Left lung (tissue), 4 donors: ENCODE measurements at regions not wholly inside any gene's neighbourhood (a gene's known extent, or its start where the extent isn't known, plus 50 kb on each side); places are given as distances from the start of the nearest gene placed in this dataset.

Source experiments
- ATAC-seq: fragments of 200-7000 bp; cut with Tn5 transposase; one replicate; pipeline ENCODE4 v1.9.1; 2020; ENCODE audit warnings: moderate library complexity
- DNase-seq, 4 donors: peaks; one replicate each; pipeline ENCODE4 v3.0.0-alpha.2; 2013 to 2020
- H3K27ac ChIP-seq, 2 donors: fragments of 200-600 bp; sonication (generic) in 1 of 2; one replicate each; pipeline versions ENCODE4 v1.5.0 to v1.8.0; 2020 to 2021
- H3K27me3 ChIP-seq, 2 donors: fragments of 200-600 bp; sonication (generic) in 1 of 2; one replicate each; pipeline versions ENCODE4 v1.5.0 to v1.8.0; 2020 to 2021
- H3K36me3 ChIP-seq, 2 donors: fragments of 200-600 bp; sonication (generic) in 1 of 2; one replicate each; pipeline versions ENCODE4 v1.5.0 to v1.8.0; 2020 to 2021
- H3K4me1 ChIP-seq, 2 donors: fragments of 200-600 bp; one replicate each; pipeline ENCODE4 v1.8.0; 2021
- H3K4me3 ChIP-seq, 2 donors: fragments of 200-600 bp; sonication (generic) in 1 of 2; one replicate each; pipeline versions ENCODE4 v1.5.0 to v1.8.0; 2020 to 2021; ENCODE audit warnings: mild to moderate bottlenecking in 1 of 2
- H3K9me3 ChIP-seq, 2 donors: fragments of 200-600 bp; sonication (generic) in 1 of 2; one replicate each; pipeline versions ENCODE4 v1.5.0 to v1.8.0; 2020 to 2021
- intact Hi-C, 2 donors: fragments of 100-400 bp; cut with DNase I; formaldehyde crosslinking; loops; one replicate each; pipeline versions ENCODE4 v1.11.2 to v1.14.2; 2022
- TF ChIP-seq, protein P1 (sequence below), 2 donors: fragments of 200-600 bp; sonication (generic) in 1 of 2; IDR thresholded peaks; one replicate each; pipeline versions ENCODE4 v1.5.0 to v1.8.0; 2021; ENCODE audit warnings: antibody characterized with exemption in 2 of 2
- donor health status: DM: no; HTN: yes; CAD: no.
- donor health status: DM: no; HTN: no; CAD: no.

DNA sequence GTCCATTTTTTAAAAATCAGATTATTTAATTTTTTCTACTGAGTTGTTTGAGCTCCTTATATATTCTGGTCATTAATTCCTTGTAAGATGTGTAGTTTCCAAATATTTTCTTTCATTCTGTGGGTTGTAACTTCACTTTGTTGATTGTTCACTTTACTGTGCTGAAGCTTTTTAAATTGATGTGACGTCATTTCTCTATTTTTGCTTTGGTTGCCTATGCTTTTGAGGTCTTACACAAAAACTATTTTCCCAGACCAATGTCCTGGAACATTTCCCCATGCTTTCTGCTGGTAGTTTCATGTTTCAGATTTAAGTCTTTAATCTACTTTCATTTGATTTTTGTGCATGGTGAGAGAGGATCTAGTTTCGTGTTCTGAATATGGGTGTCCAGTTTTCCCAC is 753.6 kb downstream of the TRIML1 start:
- Histone ChIP-seq H3K27ac (no peak overlapping the region), H3K4me3 (no peak overlapping the region), H3K4me1 (no peaks in the 10 kb centered on the region), H3K27me3 (no peaks in the 10 kb centered on the region), H3K36me3 (no peaks in the 10 kb centered on the region), H3K9me3 (peaks cover 0 to 10% of the 10 kb centered on the region in 2 donors)
- intact Hi-C loops, result no loop called here
- DNase-seq (no peak), ATAC-seq (no peak)
- TF ChIP-seq, protein P1, sequence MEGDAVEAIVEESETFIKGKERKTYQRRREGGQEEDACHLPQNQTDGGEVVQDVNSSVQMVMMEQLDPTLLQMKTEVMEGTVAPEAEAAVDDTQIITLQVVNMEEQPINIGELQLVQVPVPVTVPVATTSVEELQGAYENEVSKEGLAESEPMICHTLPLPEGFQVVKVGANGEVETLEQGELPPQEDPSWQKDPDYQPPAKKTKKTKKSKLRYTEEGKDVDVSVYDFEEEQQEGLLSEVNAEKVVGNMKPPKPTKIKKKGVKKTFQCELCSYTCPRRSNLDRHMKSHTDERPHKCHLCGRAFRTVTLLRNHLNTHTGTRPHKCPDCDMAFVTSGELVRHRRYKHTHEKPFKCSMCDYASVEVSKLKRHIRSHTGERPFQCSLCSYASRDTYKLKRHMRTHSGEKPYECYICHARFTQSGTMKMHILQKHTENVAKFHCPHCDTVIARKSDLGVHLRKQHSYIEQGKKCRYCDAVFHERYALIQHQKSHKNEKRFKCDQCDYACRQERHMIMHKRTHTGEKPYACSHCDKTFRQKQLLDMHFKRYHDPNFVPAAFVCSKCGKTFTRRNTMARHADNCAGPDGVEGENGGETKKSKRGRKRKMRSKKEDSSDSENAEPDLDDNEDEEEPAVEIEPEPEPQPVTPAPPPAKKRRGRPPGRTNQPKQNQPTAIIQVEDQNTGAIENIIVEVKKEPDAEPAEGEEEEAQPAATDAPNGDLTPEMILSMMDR (IDR thresholded peaks at IDR 0.05), result no peak

DNA sequence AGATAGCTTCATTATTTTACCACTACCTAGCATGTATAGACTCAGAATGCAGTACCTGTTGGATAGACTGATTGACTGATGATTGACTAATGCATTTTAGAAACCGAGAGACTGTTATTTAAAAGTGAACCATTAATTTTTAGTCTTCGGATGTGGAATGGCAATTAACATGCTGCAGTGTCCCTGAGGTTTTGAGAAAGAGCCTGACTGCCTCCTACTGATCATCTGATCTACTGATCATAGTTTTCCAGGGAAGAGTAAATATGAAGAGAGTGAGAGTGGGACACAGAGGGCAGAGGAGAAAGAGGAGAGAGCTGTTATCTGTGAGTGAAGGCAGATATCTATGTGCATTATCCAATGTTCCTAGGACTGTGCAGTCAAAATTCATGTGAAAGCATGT is 764.7 kb downstream of the TRIML1 start:
- ATAC-seq (no peak), DNase-seq (no peak)
- no peaks in the 10 kb centered on the region for H3K36me3 ChIP-seq
- no peaks in the 10 kb centered on the region for H3K27me3 ChIP-seq
- H3K4me3 ChIP-seq, result no peak overlapping the region
- no peak overlapping the region for H3K27ac ChIP-seq
- H3K4me1 ChIP-seq, result no peaks in the 10 kb centered on the region
- TF ChIP-seq, protein P1 (IDR thresholded peaks at IDR 0.05), result no peak
- intact Hi-C loops, result no loop called here
- no peaks in the 10 kb centered on the region for H3K9me3 ChIP-seq

DNA sequence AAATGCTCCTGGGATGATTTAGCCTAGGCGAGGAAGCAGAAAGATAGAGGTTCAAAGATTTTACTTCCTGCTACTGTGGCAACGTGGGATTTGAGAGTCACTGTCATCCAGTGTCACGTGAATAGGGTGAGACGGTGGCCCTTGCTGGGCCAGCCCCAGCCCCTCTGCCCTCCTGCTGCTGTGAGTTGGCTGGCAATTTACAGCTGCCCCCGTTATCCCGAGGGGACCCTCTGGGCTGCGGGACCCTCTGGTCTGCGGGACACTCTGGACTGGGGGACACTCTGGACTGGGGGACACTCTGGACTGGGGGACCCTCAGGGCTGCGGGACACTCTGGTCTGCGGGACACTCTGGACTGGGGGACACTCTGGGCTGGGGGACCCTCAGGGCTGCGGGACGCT is 765.4 kb downstream of the TRIML1 start:
- Histone ChIP-seq H3K36me3 (no peaks in the 10 kb centered on the region), H3K9me3 (no peaks in the 10 kb centered on the region), H3K4me3 (no peak overlapping the region), H3K4me1 (no peaks in the 10 kb centered on the region), H3K27me3 (no peaks in the 10 kb centered on the region), H3K27ac (no peak overlapping the region)
- TF ChIP-seq, protein P1 (IDR thresholded peaks at IDR 0.05), result no peak
- ATAC-seq, result no peak
- intact Hi-C loops, result no loop called here
- peak in 1 of 4 donors; percentile 55 for DNase-seq

DNA sequence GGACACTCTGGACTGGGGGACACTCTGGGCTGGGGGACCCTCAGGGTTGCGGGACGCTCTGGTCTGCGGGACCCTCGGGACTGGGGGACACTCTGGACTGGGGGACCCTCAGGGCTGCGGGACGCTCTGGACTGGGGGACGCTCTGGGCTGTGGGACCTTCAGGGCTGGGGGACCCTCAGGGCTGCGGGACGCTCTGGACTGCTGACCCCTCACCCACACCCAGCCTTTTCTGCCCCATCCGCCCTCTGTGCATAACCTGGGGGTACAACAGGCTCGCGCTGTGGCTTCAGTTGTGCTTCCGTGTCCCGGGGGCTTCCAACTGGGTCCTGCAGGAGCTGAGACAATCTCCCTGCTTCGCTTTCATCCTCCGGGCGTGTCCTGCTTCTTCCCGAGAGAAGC is 766.0 kb downstream of the TRIML1 start:
- intact Hi-C loops, result no loop called here
- H3K4me3 ChIP-seq, result no peak overlapping the region
- H3K4me1 ChIP-seq, result no peaks in the 10 kb centered on the region
- ATAC-seq (no peak), DNase-seq (peak in 1 of 4 donors; percentile 56)
- no peaks in the 10 kb centered on the region for H3K27me3 ChIP-seq
- H3K27ac ChIP-seq, result no peak overlapping the region
- no peaks in the 10 kb centered on the region for H3K9me3 ChIP-seq
- no peaks in the 10 kb centered on the region for H3K36me3 ChIP-seq
- TF ChIP-seq, protein P1 (IDR thresholded peaks at IDR 0.05), result no peak

DNA sequence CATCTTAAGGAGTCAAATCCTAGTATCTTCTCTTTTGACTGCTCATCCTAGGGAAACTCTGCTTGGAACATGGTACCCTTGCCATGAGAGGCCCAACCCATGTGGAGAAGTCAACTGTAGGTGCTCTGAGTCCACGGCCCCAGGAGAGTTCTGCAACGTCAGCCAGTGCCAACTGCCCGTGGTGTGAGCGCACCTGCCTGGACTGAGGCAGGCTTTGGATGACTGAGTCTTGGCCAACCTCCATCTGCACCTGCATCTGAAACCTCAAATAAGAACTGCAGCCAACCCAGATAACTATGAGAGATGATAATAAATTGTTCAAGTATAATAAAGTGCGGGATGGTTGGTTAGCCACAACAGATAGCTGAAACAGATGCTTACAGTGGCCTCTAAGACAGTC is 772.0 kb downstream of the TRIML1 start:
- no peak for DNase-seq
- no peak for ATAC-seq
- intact Hi-C loops, result no loop called here
- Histone ChIP-seq H3K36me3 (no peaks in the 10 kb centered on the region), H3K27me3 (no peaks in the 10 kb centered on the region), H3K9me3 (peaks cover 0 to 11% of the 10 kb centered on the region in 2 donors), H3K27ac (no peak overlapping the region), H3K4me1 (no peaks in the 10 kb centered on the region), H3K4me3 (no peak overlapping the region)
- TF ChIP-seq, protein P1 (IDR thresholded peaks at IDR 0.05), result no peak
